Heart right ventricle (tissue), 16 donors: ENCODE measurements at regions not wholly inside any gene's neighbourhood (a gene's known extent, or its start where the extent isn't known, plus 50 kb on each side); places are given as distances from the start of the nearest gene placed in this dataset.

Source experiments
- ATAC-seq, 8 donors: fragments of 200-7000 bp; cut with Tn5 transposase; one replicate each; pipeline ENCODE4 v1.9.1; 2020; ENCODE audit warnings: mild to moderate bottlenecking in 8 of 8, moderate library complexity in 8 of 8, moderate number of reproducible peaks in 1 of 8
- DNase-seq, 2 donors: peaks; one replicate each; pipeline ENCODE4 v3.0.0-alpha.2; 2020
- H3K27ac ChIP-seq, 10 donors: fragments of 200-600 bp; sonication (generic) in 2 of 10; one replicate each; pipeline versions ENCODE4 v1.5.0 to v1.8.0; 2020 to 2022; ENCODE audit warnings: mild to moderate bottlenecking in 3 of 10
- H3K27me3 ChIP-seq, 7 donors: fragments of 200-600 bp; one replicate each; pipeline ENCODE4 v1.8.0; 2021 to 2022; ENCODE audit warnings: mild to moderate bottlenecking in 2 of 7
- H3K36me3 ChIP-seq, 9 donors: fragments of 200-600 bp; sonication (generic) in 1 of 9; one replicate each; pipeline versions ENCODE4 v1.5.0 to v1.8.0; 2020 to 2022; ENCODE audit warnings: mild to moderate bottlenecking in 2 of 9
- H3K4me1 ChIP-seq, 9 donors: fragments of 200-600 bp; sonication (generic) in 1 of 9; one replicate each; pipeline versions ENCODE4 v1.5.0 to v1.8.0; 2020 to 2022; ENCODE audit warnings: mild to moderate bottlenecking in 4 of 9
- H3K4me3 ChIP-seq, 10 donors: fragments of 200-600 bp; sonication (generic) in 2 of 10; one replicate each; pipeline versions ENCODE4 v1.5.0 to v1.8.0; 2020 to 2022; ENCODE audit warnings: mild to moderate bottlenecking in 7 of 10, moderate library complexity in 2 of 10
- H3K9me3 ChIP-seq, 11 donors: fragments of 200-600 bp in 10 of 11; sonication (generic) in 2 of 11; one replicate each; pipeline versions ENCODE4 v1.5.0 to v1.8.0; 2013 to 2022; ENCODE audit warnings: mild to moderate bottlenecking in 2 of 11, control low read depth in 1 of 11, moderate library complexity in 1 of 11
- CTCF ChIP-seq, 9 donors: fragments of 200-600 bp; sonication (generic) in 2 of 9; IDR thresholded peaks; one replicate each; pipeline versions ENCODE4 v1.5.0 to v1.8.0; 2021 to 2022; ENCODE audit warnings: antibody characterized with exemption in 9 of 9, mild to moderate bottlenecking in 5 of 9, moderate library complexity in 1 of 9
- WGBS, 2 donors: extraction: QIAGEN DNeasy Blood & Tissue Kit; methylation state at CpG; one replicate each; pipeline ENCODE4 v1.1.7; 2013; ENCODE audit warnings: inconsistent platforms in 1 of 2; 5-methylcytosine and 5-hydroxymethylcytosine counted together
- intact Hi-C, 10 donors: fragments of 100-400 bp; cut with DNase I; formaldehyde crosslinking; loops; one replicate each; pipeline versions ENCODE4 v1.11.1 to v1.14.2; 2022
- donor health status: Arrhythmogenic right ventricular cardiomyopathy.
- donor health status: ischemic (EF 13 %, LVEDD 7.1; RV severe dilation, severe dysfunction).
- donor health status: healthy with polysubstance abuse.
- donor health status: DM: no; HTN: yes; CAD: no.
- donor health status: DM: no; HTN: no; CAD: no.
- donor health status: ischemic (EF 25% LVEDD 6.9; RV normal size, moderate dysfunction).
- donor health status: ischemic (EF 25% LVEDD 5.7; RV mildly dilated, moderate dysfunction).
- donor health status: healthy.
- donor health status: DM: yes; HTN: yes; CAD: no.
- donor health status: Ischemic cardiomyopathy.
- donor health status: ischemic (EF 35%, LVEDD 5.7; RV mildly dilated, moderate dysfunction).
- donor health status: nonischemic (EF 11% LVEDD 7.7; RV severe dilation, severe dysfunction).
- donor health status: DM: yes; HTN: yes; CAD: no.
- donor health status: PGD.
- donor health status: ischemic (EF 29% LVEDD 5.4; RV normal size, mild dysfunction).
- donor health status: nonischemic (EF 23%, LVEDD 6.1; RV moderate dilation, normal function).

GRCh38 chr3:177473184-177473583 lies 275.9 kb upstream of the TBL1XR1 start:
- WGBS, 2 donors: 65 to 69% methylated on average over 6 of the region's 6 CpGs
- intact Hi-C loops: no loop called here
- Histone ChIP-seq H3K9me3 (no peaks in the 10 kb centered on the region), H3K4me3 (no peak overlapping the region), H3K4me1 (peaks cover 0 to 14% (median 8%) of the 10 kb centered on the region in 9 donors), H3K27me3 (no peaks in the 10 kb centered on the region), H3K27ac (no peak overlapping the region), H3K36me3 (no peaks in the 10 kb centered on the region)
- no peak for TF ChIP-seq CTCF (IDR thresholded peaks at IDR 0.05)
- DNase-seq (no peak), ATAC-seq (no peak)

GRCh38 chr3:177473903-177474302 lies 276.6 kb upstream of the TBL1XR1 start:
- no peak for DNase-seq
- intact Hi-C loops: no loop called here
- Histone ChIP-seq H3K36me3 (no peaks in the 10 kb centered on the region), H3K4me1 (peaks cover 0 to 16% (median 14%) of the 10 kb centered on the region in 9 donors), H3K27me3 (no peaks in the 10 kb centered on the region), H3K4me3 (no peak overlapping the region), H3K9me3 (no peaks in the 10 kb centered on the region), H3K27ac (no peak overlapping the region)
- WGBS, 2 donors: 94 to 96% methylated on average over 2 of the region's 2 CpGs
- ATAC-seq: no peak
- TF ChIP-seq CTCF (IDR thresholded peaks at IDR 0.05): no peak

GRCh38 chr3:177474652-177475355 lies 277.5 kb upstream of the TBL1XR1 start:
- intact Hi-C loops: no loop called here
- no peaks in the 10 kb centered on the region for H3K36me3 ChIP-seq
- no peak for TF ChIP-seq CTCF (IDR thresholded peaks at IDR 0.05)
- peaks cover 0 to 19% (median 14%) of the 10 kb centered on the region in 9 donors for H3K4me1 ChIP-seq
- no peak overlapping the region for H3K27ac ChIP-seq
- no peaks in the 10 kb centered on the region for H3K27me3 ChIP-seq
- ATAC-seq (no peak), DNase-seq (no peak)
- H3K9me3 ChIP-seq: no peaks in the 10 kb centered on the region
- no peak overlapping the region for H3K4me3 ChIP-seq
- WGBS, 2 donors: 89 to 92% methylated on average over 11 of the region's 11 CpGs

GRCh38 chr3:177475356-177475665 lies 278.0 kb upstream of the TBL1XR1 start:
- Histone ChIP-seq H3K9me3 (no peaks in the 10 kb centered on the region), H3K36me3 (no peaks in the 10 kb centered on the region), H3K27me3 (no peaks in the 10 kb centered on the region), H3K27ac (no peak overlapping the region), H3K4me3 (no peak overlapping the region), H3K4me1 (peaks cover 0 to 19% (median 14%) of the 10 kb centered on the region in 9 donors)
- 76 to 79% methylated on average over 5 of the region's 5 CpGs for WGBS, 2 donors
- DNase-seq: no peak
- intact Hi-C loops: no loop called here
- ATAC-seq: no peak
- TF ChIP-seq CTCF (IDR thresholded peaks at IDR 0.05): no peak
